GM13977 (cell line): ENCODE measurements at regions not wholly inside any gene's neighbourhood (a gene's known extent, or its start where the extent isn't known, plus 50 kb on each side); places are given as distances from the start of the nearest gene placed in this dataset.

Experiments used
- DNase-seq: peaks from one replicate; pipeline ENCODE4 v3.0.0; 2012; ENCODE audit warnings: low spot score
- CTCF ChIP-seq: IDR thresholded peaks from 2 replicates; pipeline ENCODE4 v1.5.1; 2012; ENCODE audit warnings: mild to moderate bottlenecking, control low read depth; ENCODE audit not compliant: insufficient read depth; ENCODE audit errors: extremely low read depth, missing control alignments
- in situ Hi-C: fragments of 300-500 bp; cut with MboI; formaldehyde crosslinking; loops from one replicate; pipeline ENCODE4 v1.12.0; 2022; ENCODE audit warnings: low sequenced_read_pairs, low pct_unique_long_range_greater_than_20kb, mixed read lengths, inconsistent platforms; ENCODE audit not compliant: unreplicated experiment

GRCh38 chr14:97486601-97487120 lies 689.5 kb downstream of the VRK1 start:
- in situ Hi-C loops, result no loop called here

DNA sequence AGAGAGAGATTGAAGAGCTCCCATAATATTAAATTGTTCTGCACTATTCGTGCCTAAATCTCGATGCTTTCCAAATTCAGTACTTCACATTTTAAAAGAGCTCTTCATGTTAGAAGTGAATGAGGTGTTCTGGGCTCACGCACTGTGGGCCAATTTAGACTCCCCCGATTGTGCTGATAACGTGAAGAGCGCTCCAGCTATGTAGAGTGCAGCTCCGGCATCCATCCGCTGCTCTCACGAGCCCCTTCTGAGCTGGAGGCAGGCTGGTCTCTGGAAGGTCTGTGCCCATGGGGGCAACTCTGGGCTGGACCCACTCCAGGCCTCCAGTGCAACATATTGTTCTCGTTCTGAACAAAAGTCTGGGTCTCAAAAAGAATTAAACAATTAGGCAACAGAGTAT lies 692.6 kb downstream of the VRK1 start:
- in situ Hi-C loops, result no loop called here
- no peak for TF ChIP-seq CTCF
- DNase-seq, result no peak

More at GRCh38 chr14:97486601-97487120, 689.5 kb downstream of the VRK1 start:
- TF ChIP-seq CTCF, result no peak
- DNase-seq, result no peak

DNA sequence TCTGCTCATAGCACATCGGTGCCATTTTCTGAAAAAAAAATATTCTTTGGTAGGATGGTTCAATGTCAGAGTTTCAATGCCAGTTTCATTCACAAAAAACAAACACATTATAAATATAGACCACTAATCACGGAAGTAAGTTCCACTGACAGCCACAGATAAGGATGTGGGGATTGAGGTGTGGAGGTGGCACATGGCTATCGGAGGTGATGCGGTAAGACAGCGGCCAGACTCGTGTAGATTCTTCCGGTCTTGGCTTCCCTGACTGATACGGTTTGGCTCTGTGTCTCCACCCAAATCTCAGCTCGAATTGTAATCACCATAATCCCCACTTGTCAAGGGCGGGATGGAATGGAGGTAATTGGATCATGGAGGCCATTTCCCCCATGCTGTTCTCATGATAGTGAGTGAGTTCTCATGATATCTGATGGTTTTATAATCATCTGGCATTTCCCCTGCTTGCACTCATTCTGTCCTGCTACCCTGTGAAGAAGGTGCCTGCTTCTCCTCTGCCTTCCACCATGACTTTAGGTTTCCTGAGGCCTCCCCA lies 693.4 kb downstream of the VRK1 start:
- no peak for TF ChIP-seq CTCF
- in situ Hi-C loops, result no loop called here
- DNase-seq, result no peak

GRCh38 chr14:97491697-97492096 lies 694.5 kb downstream of the VRK1 start:
- in situ Hi-C loops, result no loop called here
- DNase-seq, result no peak
- TF ChIP-seq CTCF, result no peak

GRCh38 chr14:97499790-97500481 lies 702.8 kb downstream of the VRK1 start:
- in situ Hi-C loops, result no loop called here
- no peak for TF ChIP-seq CTCF
- no peak for DNase-seq

- DNase-seq, result no peak
- in situ Hi-C loops, result no loop called here
- no peak for TF ChIP-seq CTCF
These were observed 709.4 kb downstream of the VRK1 start for GRCh38 chr14:97506626-97507025.
